Smooth muscle cell (in vitro differentiated cells): ENCODE measurements at regions not wholly inside any gene's neighbourhood (a gene's known extent, or its start where the extent isn't known, plus 50 kb on each side); places are given as distances from the start of the nearest gene placed in this dataset.
A peak's percentile ranks its signal among the peaks of the same experiment; 100 is the strongest.

Source experiments
- DNase-seq: peaks from one replicate; lab custom pipeline; 2025; ENCODE audit not compliant: unreplicated experiment; lab: John Stamatoyannopoulos, UW
- H2AFZ ChIP-seq: fragments of 200-600 bp; sonication (generic); 2 replicates; pipeline ENCODE4 v1.6.0; 2016; ENCODE audit warnings: antibody characterized with exemption, low read depth, mild to moderate bottlenecking
- H3F3A ChIP-seq: fragments of 200-600 bp; sonication (generic); 2 replicates; pipeline ENCODE4 v1.6.0; 2017; ENCODE audit warnings: antibody characterized with exemption, low read depth
- H3K27ac ChIP-seq: fragments of 200-600 bp; sonication (generic); 2 replicates; pipeline ENCODE4 v1.5.1; 2016; ENCODE audit warnings: low read depth, mild to moderate bottlenecking
- H3K27me3 ChIP-seq: fragments of 200-600 bp; sonication (generic); 2 replicates; pipeline ENCODE4 v1.6.1; 2016; ENCODE audit warnings: low read depth, mild to moderate bottlenecking
- H3K36me3 ChIP-seq: fragments of 200-600 bp; sonication (generic); 2 replicates; pipeline ENCODE4 v1.5.1; 2016; ENCODE audit warnings: low read depth
- H3K4me1 ChIP-seq: fragments of 200-600 bp; sonication (generic); 2 replicates; pipeline ENCODE4 v1.5.1; 2016; ENCODE audit warnings: low read depth
- H3K4me2 ChIP-seq: fragments of 200-600 bp; sonication (generic); 2 replicates; pipeline ENCODE4 v1.6.0; 2016; ENCODE audit warnings: mild to moderate bottlenecking
- H3K4me3 ChIP-seq: fragments of 200-600 bp; sonication (generic); 2 replicates; pipeline ENCODE4 v1.5.1; 2016; ENCODE audit warnings: mild to moderate bottlenecking
- H3K79me2 ChIP-seq: fragments of 200-600 bp; sonication (generic); 2 replicates; pipeline ENCODE4 v1.6.0; 2016; ENCODE audit warnings: low read depth, mild to moderate bottlenecking
- H3K9ac ChIP-seq: fragments of 200-600 bp; sonication (generic); 2 replicates; pipeline ENCODE4 v1.6.0; 2016; ENCODE audit warnings: low read depth
- H3K9me3 ChIP-seq: fragments of 200-600 bp; sonication (generic); replicated peaks from 2 replicates; pipeline ENCODE4 v1.5.1; 2016; ENCODE audit warnings: low read depth
- H4K20me1 ChIP-seq: fragments of 200-600 bp; sonication (generic); 2 replicates; pipeline ENCODE4 v1.6.0; 2016; ENCODE audit warnings: low read depth
- WGBS: methylation state at CpG from one replicate; pipeline ENCODE4 v1.1.7; 2016; ENCODE audit warnings: low lambda C conversion rate; 5-methylcytosine and 5-hydroxymethylcytosine counted together
- TF ChIP-seq, protein P1 (sequence below): fragments of 200-600 bp; sonication (generic); IDR thresholded peaks from 2 replicates; pipeline ENCODE4 v1.5.1; 2017; ENCODE audit warnings: borderline replicate concordance, mild to moderate bottlenecking, antibody characterized with exemption; ENCODE audit not compliant: insufficient read depth, poor library complexity, severe bottlenecking

- H2AFZ ChIP-seq, result no peak overlapping the region
- H4K20me1 ChIP-seq, result no peaks in the 10 kb centered on the region
- no peaks in the 10 kb centered on the region for H3K36me3 ChIP-seq
- TF ChIP-seq, protein P1, sequence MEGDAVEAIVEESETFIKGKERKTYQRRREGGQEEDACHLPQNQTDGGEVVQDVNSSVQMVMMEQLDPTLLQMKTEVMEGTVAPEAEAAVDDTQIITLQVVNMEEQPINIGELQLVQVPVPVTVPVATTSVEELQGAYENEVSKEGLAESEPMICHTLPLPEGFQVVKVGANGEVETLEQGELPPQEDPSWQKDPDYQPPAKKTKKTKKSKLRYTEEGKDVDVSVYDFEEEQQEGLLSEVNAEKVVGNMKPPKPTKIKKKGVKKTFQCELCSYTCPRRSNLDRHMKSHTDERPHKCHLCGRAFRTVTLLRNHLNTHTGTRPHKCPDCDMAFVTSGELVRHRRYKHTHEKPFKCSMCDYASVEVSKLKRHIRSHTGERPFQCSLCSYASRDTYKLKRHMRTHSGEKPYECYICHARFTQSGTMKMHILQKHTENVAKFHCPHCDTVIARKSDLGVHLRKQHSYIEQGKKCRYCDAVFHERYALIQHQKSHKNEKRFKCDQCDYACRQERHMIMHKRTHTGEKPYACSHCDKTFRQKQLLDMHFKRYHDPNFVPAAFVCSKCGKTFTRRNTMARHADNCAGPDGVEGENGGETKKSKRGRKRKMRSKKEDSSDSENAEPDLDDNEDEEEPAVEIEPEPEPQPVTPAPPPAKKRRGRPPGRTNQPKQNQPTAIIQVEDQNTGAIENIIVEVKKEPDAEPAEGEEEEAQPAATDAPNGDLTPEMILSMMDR, result no peak
- no peak overlapping the region for H3K9ac ChIP-seq
- 88% methylated on average over 12 of the region's 12 CpGs for WGBS
- H3K79me2 ChIP-seq, result no peaks in the 10 kb centered on the region
- peak overlapping the region; percentile 98 for H3K27ac ChIP-seq
- H3F3A ChIP-seq, result peaks cover 3% of the 10 kb centered on the region
- no peak overlapping the region for H3K4me2 ChIP-seq
- no peak overlapping the region for H3K4me3 ChIP-seq
- no peak for DNase-seq
- no peaks in the 10 kb centered on the region for H3K9me3 ChIP-seq
- no peaks in the 10 kb centered on the region for H3K4me1 ChIP-seq
- H3K27me3 ChIP-seq, result no peaks in the 10 kb centered on the region
Measured at GRCh38 chr6:169165561-169166300, 87.9 kb downstream of the THBS2 start.

DNA sequence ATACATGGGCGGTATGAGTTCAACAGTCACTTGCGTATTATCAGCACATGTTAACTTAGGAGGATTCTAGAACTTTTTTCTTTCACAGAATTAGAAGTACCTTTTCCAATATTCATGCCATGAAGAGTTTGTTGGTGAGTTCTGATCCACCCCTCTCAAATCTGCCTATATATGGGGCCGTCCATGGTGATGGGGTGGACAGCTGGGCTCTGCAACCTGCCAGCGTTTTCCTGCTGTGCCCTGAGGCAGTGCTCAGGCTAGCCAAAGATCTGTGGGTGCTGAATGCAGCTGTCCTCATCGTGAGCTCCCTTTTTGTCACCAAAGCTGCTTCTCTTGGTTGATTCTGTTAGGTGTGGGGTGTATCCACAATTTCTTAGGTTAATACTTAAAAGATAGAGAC lies 88.7 kb downstream of the THBS2 start:
- H3K4me3 ChIP-seq, result no peak overlapping the region
- no peak for DNase-seq
- peaks cover 3% of the 10 kb centered on the region for H3F3A ChIP-seq
- H3K9me3 ChIP-seq, result no peaks in the 10 kb centered on the region
- H3K79me2 ChIP-seq, result no peaks in the 10 kb centered on the region
- peak overlapping the region; percentile 21 for H3K27ac ChIP-seq
- 88% methylated on average over 5 of the region's 5 CpGs for WGBS
- H3K4me2 ChIP-seq, result no peak overlapping the region
- no peaks in the 10 kb centered on the region for H3K36me3 ChIP-seq
- no peaks in the 10 kb centered on the region for H3K27me3 ChIP-seq
- no peaks in the 10 kb centered on the region for H4K20me1 ChIP-seq
- H3K9ac ChIP-seq, result no peak overlapping the region
- TF ChIP-seq, protein P1, result no peak
- no peaks in the 10 kb centered on the region for H3K4me1 ChIP-seq
- H2AFZ ChIP-seq, result no peak overlapping the region

DNA sequence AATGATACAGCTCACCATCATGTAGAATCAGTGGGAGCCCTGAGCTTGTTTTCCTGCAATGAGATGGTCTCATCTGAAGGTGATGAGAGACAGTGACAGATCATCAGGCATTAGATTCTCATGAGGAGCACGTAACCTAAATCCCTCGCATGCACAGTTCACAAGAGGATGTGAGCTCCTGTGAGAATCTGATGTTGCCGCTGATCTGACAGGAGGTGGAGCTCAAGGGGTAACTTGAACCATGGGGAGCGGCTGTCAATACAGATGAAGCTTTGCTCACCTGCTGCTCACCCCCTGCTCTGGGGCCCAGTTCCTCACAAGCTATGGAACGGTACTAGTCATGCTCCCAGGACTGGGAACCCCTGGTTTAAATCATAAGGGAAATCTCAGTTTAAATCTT lies 89.2 kb downstream of the THBS2 start:
- H2AFZ ChIP-seq, result no peak overlapping the region
- H3K4me3 ChIP-seq, result no peak overlapping the region
- no peaks in the 10 kb centered on the region for H3K27me3 ChIP-seq
- DNase-seq, result no peak
- H3K27ac ChIP-seq, result no peak overlapping the region
- H3K4me2 ChIP-seq, result no peak overlapping the region
- no peak overlapping the region for H3K9ac ChIP-seq
- H3K4me1 ChIP-seq, result no peaks in the 10 kb centered on the region
- peaks cover 3% of the 10 kb centered on the region for H3F3A ChIP-seq
- no peaks in the 10 kb centered on the region for H3K9me3 ChIP-seq
- H3K36me3 ChIP-seq, result no peaks in the 10 kb centered on the region
- 95% methylated on average over 5 of the region's 5 CpGs for WGBS
- no peaks in the 10 kb centered on the region for H4K20me1 ChIP-seq
- no peaks in the 10 kb centered on the region for H3K79me2 ChIP-seq
- TF ChIP-seq, protein P1, result no peak

DNA sequence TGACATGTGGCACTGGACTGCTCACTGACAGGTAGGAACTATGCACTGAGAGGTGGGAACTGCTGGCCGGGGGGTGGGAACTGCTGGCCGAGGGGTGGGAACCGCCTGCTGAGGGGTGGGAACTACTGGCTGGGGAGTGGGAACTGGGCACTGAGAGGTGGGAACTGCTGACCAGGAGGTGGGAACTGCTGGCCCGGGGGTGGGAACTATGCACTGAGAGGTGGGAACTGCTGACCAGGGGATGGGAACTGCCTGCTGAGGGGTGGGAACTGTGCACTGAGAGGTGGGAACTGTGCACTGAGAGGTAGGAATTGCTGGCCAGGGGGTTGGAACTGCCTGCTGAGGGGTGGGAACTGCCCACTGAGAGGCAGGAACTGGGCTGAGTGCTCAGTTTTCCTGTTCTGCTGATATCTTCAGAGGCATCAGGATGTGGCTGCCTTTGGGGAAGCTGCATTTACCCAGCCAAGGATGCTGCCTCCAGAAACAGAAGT lies 90.2 kb downstream of the THBS2 start:
- Histone ChIP-seq H3K79me2 (no peaks in the 10 kb centered on the region), H3K9ac (peak overlapping the region; percentile 38), H3K4me3 (no peak overlapping the region), H3K4me1 (no peaks in the 10 kb centered on the region), H2AFZ (no peak overlapping the region), H3F3A (peaks cover 3% of the 10 kb centered on the region), H3K36me3 (no peaks in the 10 kb centered on the region), H3K27me3 (no peaks in the 10 kb centered on the region), H3K27ac (peak overlapping the region; percentile 69), H3K4me2 (no peak overlapping the region), H4K20me1 (no peaks in the 10 kb centered on the region), H3K9me3 (no peaks in the 10 kb centered on the region)
- TF ChIP-seq, protein P1, result no peak
- WGBS, result 91% methylated on average over 3 of the region's 4 CpGs
- DNase-seq, result no peak
